K562 (cell line): ENCODE measurements at regions not wholly inside any gene's neighbourhood (a gene's known extent, or its start where the extent isn't known, plus 50 kb on each side); places are given as distances from the start of the nearest gene placed in this dataset.

ENCODE experiments used
- EP300 ChIP-seq: IDR thresholded peaks from 2 replicates; pipeline ENCODE4 v1.6.1; 2012; ENCODE audit warnings: low read length, improper control_type of control experiment
- MXI1 ChIP-seq: IDR thresholded peaks from 2 replicates; pipeline ENCODE4 v1.6.1; 2011; ENCODE audit warnings: low read depth, mild to moderate bottlenecking, improper control_type of control experiment, low read length
- RFX5 ChIP-seq: IDR thresholded peaks from 2 replicates; pipeline ENCODE4 v1.6.1; 2011; ENCODE audit warnings: low read depth, mild to moderate bottlenecking, improper control_type of control experiment, low read length
- TF ChIP-seq, protein P1 (sequence below): fragments of 250-450 bp; sonication (Bioruptor Pico); IDR thresholded peaks from 2 replicates; pipeline ENCODE4 v1.8.0; 2022; ENCODE audit warnings: inconsistent platforms

DNA sequence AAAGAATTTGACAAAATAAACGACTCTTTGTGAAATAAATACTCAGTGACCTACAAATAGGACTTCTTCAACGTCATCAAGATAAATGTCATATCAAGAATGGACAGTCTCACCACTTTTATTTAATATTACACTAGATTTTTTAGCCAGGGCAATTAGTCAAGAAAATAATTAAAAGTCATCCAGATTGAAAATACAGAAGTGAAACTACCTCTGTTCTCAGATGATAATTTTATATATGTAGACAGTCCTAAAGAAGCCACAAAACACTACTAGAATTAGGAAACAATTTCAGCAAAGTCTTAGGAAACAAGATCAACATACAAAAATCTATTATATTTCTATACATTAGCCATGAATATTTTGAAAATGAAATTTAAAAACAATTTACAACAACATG lies 689.6 kb upstream of the SEL1L start:
- no peak for TF ChIP-seq RFX5
- TF ChIP-seq MXI1, result no peak
- TF ChIP-seq EP300, result no peak
- TF ChIP-seq, protein P1, sequence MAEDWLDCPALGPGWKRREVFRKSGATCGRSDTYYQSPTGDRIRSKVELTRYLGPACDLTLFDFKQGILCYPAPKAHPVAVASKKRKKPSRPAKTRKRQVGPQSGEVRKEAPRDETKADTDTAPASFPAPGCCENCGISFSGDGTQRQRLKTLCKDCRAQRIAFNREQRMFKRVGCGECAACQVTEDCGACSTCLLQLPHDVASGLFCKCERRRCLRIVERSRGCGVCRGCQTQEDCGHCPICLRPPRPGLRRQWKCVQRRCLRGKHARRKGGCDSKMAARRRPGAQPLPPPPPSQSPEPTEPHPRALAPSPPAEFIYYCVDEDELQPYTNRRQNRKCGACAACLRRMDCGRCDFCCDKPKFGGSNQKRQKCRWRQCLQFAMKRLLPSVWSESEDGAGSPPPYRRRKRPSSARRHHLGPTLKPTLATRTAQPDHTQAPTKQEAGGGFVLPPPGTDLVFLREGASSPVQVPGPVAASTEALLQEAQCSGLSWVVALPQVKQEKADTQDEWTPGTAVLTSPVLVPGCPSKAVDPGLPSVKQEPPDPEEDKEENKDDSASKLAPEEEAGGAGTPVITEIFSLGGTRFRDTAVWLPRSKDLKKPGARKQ (CRISPR knock-in tag), result no peak
